ENCODE measurements at regions not wholly inside any gene's neighbourhood (a gene's known extent, or its start where the extent isn't known, plus 50 kb on each side); places are given as distances from the start of the nearest gene placed in this dataset.

DNA sequence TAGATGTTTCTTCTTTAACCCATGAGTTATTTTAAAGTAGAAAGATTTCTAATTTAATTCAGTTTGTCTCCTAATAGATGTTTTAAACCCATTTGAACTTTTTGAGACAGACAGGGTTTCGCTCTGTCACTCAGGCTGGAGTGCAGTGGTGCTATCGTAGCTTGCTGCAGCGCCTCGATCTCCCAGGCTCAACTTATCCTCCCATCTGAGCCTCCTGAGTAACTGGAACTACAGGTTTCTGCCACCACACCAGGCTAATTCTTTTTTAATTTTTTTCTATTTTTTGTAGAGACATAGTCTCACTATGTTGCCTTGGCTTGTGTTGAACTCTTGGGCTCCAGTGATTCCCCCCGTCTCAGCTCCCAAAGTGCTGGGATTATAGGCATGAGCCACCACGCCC, 53.0 kb upstream of the RAB18 start:
- no peak for DNase-seq (ENCODE audit: low spot score)

DNA sequence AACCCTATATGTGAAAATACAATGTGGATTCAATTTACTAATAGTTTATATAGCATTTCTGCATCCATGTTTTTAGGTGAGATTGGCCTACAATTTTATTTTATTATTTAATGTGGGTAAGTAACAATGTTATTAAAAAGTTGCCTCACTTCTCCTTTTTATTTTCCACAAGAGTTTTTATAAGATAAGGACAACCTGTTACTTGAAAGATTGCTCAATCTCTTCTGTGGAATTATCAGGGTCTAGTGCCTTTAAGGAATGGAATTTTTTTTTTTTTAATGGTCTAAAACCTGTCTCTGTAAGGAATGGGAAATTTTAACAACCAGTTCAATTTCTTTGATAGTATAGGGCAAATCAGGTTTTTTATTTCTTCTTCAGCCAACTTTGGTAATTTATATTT, 53.9 kb upstream of the RAB18 start:
- DNase-seq (ENCODE audit: low spot score), result no peak

DNA sequence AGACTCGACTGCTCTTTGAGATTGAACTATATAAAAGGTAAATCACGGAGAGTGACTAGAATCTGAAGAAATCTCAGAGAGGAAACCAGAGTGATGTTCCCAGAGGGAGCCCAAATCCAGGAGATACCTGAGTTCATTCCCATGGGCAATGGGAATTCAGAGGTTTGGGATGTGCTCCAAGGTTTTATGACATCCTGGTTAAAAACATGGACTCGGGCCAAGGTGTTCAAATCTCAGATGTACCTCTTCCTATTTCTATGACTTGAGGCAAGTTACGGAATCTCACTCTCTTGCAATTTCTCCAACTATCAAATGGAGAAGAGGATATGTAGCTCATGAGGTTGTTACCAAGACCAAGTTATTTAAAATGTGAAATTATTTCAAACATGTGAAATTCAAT, 54.5 kb upstream of the RAB18 start:
- DNase-seq (ENCODE audit: low spot score), result no peak

DNA sequence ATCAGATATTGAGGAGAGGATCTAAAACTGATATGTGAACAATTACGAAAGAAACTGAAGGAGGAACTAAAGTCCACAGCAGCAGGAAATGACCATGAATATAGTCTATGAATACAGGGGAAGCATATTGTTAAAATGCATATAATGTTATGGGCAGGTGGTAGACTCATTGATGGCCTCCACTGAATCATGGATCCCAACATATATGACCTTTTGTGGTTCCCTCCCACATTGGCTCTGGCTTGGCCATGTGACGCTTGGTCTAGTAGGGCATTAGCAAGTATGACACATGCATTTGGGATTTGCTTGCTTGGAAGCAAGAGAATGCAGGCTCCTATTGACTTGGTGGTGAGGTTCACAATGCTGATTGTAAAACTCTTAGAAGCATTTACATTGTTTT, 55.2 kb upstream of the RAB18 start:
- DNase-seq (ENCODE audit: low spot score), result no peak

DNA sequence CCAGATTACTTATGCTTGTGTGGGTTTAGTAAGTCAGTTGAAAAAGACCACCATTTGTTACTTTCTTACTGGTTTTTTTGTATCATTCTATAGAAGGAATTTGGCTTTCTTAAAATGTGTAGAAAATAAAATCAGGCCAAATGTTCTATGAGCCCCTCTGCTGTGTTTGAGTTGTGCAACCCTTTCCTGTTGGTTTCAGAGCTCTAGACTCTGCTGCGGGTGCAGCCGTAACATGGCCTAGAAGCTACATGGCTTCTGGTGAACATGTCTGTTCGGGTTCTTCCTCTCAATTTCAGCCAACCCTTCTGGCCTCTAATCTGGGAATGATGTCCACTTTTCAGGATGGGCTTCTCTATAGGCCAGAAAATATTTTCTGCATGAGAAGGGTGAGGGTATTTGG, 56.6 kb upstream of the RAB18 start:
- DNase-seq (ENCODE audit: low spot score), result no peak

DNA sequence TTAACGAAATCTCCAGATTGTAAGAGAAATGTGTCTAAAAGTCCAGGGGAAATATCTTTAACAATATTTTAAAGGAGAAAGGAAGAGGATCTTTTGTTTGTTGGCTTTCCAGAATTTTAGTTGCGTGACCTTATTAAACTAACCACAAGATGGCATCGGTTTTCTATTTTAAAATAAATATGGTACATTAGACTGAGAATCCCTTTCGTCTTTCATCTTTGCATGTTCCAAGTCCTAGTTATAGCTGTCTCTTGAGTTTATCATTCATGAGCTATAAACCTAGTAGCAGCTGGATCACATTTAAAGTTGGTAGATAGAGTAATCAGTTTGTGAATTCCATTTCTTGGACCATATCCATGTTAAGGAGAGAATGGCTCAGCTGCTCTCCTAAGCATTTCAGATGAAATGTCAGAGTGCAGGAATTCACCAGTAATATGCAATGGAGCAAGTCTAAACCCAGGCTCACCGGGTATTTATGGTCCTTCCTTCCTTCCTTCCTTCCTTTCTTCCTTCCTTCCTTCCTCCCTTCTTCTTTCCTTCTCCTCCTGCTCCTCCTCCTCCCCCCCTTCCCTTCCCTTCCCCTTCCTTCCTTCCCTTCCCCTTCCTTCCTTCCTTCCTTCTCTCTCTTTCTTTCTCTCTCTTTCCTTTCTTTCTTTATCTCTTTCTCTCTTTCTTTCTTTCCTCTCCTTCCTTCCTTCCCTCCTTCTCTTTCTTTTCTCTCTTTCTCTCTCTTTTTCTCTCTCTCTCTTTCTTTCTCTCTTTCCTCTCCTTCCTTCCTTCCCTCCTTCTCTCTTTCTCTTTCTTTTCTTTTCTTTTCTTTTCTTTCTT, 57.8 kb upstream of the RAB18 start:
- peak; percentile 26 for DNase-seq (ENCODE audit: low spot score)

DNA sequence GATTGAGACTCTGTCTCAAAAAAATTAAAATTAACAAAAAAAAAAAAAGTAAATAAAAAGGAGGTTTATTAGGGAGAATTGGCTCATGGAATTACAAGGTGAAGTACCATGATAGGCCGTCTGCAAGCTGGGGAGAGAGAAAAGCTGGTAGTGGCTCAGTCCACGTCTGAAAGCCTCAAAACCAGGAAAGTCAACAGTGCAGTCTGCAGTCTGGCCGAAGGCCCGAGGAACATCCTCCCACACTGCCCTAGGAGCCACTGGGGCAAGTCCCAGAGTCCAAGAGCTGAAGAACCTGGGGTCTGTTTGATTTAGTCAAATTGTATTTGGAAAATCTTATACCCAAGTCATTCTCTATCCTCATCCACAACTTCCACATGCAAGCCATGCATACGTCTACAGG, 59.0 kb upstream of the RAB18 start:
- DNase-seq (ENCODE audit: low spot score), result no peak

DNA sequence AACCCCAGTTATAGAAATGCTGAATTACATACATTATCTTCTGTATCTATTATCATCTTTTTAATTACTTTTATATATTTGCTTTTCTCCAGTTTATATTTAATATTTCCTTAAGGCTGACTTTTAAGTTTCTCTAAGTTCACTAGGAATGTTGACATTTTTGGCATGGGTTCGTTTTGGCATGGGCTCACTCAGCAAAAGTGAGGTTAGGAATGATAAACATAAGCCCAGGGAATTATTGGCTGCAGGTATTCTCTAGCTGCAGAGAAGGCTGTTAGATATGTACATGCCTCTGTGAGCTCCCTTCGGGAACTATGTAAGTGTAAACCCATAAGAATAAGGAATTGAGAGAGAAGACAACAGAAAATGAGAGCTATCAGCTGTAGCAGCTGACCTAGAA, 63.6 kb upstream of the RAB18 start:
- DNase-seq (ENCODE audit: low spot score), result no peak

DNA sequence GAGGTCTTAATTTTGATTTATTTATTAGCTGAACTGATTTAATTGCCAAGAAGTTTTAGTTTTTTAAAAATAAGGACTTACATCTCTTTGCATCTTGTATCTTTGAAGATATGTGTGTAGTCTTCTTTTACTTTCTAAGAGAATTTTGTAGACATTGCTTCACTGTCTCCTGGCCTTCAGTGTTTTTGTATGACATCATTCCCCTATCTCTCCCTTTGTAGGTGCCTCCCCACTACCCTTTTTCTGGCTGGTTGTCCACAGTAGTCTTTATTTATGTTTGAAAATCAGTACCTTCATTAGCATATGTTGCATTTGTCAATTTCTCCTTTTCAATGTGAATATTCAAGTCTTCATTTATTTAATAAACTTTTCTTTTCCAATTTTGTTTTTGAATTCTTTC, 64.1 kb upstream of the RAB18 start:
- no peak for DNase-seq (ENCODE audit: low spot score)

DNA sequence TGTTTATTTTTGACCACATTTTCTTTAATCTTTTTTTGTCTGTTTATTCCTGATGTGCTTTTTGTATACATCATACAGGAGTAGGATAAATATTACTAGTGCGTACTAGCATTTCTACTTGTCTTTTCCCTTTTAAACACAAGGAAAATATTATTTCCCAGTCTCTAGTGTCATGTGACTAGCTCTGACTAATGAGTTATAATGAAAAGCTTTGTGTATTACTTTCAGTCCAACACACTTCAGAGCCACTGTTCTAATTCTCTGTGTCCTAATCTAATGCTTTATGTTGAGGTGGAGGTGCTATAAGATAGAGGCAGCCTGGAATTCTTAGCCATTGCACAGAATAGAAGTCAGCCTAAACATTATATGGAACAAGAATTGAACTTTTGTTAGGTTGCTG, 65.0 kb upstream of the RAB18 start:
- DNase-seq (ENCODE audit: low spot score), result no peak

DNA sequence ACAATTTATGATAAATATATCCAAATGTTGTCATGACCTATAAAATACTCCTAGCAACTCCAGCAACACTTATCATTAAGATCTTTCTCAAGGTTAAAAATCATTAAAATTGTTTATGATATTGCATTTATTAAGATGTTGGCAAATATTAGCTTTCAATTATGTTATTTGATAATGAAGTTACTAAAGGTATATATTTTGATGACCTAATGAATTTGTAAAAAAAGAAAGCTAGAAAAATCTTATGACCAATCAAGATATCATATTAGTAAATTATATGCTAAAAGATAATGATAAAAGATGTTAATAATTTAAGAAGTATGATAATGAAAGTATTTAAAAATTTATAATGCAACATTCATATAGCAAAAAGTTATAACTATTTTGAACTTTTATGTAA, 66.3 kb upstream of the RAB18 start:
- DNase-seq (ENCODE audit: low spot score), result no peak

DNA sequence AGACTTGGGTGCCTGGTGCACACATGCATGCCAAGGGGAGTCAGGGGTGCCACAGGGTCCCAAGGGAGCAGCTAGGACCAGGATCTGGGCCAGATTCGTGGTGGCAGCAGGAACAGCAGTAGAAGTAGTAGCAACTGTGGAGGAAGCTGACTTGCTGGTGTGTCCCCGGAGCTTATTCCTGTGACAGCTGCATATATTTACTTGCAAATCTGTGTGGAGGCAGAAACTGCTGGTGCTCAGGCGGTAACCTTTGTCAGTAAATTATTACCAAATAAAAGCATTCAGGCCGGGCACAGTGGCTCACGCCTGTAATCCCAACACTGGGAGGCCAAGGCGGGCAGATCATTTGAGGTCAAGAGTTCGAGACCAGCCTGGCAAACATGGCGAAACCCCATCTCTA, 67.4 kb upstream of the RAB18 start:
- DNase-seq (ENCODE audit: low spot score), result no peak

DNA sequence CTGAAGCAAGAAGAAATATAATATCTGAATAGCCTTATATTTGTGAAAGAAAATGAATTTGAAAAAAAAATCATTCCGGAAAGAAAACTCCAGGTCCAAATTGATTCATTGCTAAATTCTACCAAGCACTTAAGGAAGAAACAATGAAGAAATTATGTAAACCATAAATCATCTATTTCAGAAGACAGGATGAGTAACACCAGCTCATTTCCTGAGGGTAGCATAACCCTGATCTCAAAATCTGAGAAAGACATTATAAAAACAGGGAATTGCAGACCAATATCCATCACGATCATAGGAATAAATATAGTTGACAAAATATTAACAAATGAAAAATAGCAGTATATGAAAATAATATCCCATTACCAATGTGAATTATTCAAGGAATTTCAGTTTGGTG, 70.1 kb upstream of the RAB18 start:
- DNase-seq (ENCODE audit: low spot score), result no peak

DNA sequence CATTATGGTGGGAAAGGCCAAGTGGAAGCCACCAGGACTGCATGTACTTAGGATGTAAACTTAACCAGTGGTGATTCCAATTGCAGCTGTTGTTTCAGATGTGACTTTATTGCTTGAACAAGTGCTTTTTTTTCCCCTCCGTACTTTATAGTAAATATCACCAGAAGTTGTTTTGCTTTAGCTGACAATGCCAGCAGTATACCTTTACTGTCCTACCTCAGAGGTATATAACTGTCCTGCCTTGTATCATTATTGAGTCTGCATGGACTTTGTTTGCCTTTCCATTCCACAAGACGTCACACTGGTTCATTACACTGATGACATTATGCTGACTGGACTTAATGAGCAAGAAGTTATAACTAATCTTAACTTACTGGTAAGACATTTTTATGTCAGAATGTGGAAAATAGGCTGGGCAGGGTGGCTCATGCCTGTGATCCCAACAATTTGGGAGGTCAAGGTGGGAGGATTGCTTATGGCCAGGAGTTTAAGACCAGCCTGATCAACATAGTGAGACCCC, 77.1 kb upstream of the RAB18 start:
- DNase-seq (ENCODE audit: low spot score), result no peak

DNA sequence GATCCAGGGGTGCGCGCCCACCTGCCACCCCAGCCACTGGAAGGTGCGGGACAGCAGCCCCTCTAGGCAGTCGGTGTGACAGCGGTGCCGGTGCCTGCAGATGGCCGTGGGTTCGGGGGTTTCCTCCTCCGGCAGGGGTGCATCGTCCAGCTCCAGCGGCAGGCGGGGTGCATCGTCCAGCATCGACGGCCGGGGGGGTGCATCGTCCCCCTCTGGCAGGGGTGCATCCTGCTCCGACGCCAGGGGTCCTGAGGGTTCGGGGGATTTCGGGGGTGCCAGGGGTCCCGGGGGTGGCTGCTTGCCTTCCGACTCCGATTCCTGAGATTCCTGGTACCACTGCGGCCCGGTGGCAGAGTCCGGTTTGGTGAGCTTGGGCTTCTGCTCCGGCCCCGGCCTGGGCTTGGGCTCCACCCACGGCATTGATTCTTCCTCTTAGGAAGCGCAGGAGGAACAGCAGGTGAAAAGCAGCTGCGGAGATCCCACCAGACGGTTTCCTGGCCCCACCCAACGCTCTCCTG, 90.2 kb upstream of the RAB18 start:
- DNase-seq (ENCODE audit: low spot score), result no peak

DNA sequence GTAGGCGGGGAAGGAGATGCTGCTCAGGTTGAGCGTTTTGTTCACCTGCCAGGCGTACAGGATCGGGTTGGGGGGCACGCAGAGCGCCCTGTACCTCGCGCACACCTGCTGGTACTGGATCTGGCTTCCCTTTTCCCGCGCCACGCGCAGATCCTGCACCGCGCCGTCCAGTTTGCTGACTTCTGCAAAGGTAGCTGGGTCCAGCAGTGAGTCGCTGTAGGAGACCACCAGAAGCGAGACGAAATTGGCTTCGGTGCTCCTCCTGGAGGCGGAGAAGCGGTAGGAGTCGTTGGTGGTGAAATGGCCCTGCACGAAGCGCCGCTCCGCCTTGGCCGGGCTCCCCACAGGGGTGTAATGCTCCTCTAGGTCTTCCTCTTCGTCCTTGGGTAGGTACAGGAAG, 90.7 kb upstream of the RAB18 start:
- no peak for DNase-seq (ENCODE audit: low spot score)

DNA sequence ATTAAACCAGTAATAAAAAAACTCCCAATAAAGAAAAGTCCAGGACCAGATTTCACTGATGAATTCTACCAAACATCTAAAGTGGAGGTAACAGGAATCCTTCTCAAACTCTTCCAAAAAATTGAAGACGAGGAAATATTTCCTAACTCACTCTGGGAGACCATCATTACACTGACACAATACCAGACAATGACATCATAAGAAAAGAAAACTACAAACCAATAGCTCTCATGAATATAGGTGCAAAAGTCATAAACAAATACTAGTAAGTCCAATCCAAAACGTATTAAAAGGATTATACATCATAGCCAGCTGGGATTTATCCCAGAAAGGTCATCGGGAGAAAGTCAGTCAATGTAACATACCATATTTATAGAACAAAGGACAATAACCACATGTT, 94.0 kb upstream of the RAB18 start:
- no peak for DNase-seq (ENCODE audit: low spot score)

DNA sequence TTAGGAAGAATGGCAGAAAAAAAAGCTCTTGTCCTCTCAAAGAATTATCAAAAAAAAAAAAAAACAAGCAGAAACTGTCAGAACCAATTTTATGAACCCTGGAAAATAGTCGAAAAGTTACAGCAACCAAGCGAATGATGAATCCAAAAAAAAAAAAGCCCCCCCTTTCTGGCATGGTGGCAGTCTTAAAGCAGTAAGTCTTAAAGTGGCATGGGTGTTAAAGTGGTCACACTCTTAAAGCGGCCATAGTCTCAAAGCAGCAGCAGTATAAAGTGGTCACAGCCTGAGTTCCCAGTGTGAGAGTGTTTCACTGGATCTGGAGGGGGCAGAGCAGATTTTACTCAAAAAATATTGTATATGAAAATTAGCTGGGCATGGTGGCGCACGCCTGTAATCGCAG, 96.8 kb upstream of the RAB18 start:
- no peak for DNase-seq (ENCODE audit: low spot score)

DNA sequence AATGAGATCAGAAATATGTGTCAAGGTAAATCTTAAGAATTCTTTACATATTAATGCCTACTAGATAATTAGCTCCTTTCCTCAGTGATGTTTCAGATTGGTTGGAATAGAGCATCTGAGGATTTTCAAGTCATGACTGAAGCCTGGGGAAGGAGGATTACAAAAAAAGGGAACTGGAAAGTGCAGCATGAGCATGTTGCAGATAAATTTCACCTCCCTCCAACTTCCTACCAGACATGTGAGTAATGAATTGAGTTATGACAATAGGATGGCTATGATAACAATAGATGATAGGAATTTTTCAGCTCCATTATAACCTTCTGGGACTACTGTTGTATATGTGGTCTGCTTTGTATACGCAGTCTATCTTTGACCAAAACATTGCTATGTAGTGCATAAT, 104.2 kb upstream of the RAB18 start:
- DNase-seq (ENCODE audit: low spot score), result no peak

DNA sequence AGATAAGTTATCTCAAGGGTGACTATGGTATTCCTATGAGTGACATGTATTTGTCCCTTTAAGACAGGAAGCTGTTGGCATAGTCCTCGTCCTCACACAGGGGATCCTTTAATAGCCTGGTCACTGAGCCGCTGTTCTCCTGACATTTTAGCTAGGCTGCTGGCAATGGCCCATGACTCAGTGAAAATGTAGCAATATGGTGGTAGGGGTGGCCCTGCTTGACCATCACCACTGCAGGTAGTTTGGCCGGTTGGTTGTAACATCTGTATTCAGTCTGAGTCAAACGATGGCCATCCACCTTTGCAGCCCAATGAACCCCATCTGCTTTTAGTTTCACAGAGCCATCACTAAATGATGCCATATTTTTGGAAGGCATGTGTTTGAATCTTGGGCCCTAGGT, 110.1 kb upstream of the RAB18 start:
- DNase-seq (ENCODE audit: low spot score), result no peak

DNA sequence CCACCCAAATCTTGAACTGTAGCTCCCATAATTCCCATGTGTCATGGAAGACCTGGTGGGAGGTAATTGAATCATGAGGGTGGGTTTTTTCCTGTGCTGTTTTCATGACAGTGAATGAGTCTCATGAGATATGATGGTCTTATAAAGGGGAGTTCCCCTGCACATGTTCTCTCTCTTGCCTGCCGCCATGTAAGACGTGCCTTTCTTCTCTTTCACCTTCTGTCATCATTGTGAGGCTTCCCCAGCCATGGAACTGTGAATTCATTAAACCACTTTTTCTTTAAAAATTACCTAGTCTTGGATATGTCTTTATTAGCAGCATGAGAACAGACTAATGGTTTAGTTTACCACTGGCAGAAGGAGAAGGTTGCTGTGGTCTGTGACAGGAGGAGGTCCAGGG, 111.5 kb upstream of the RAB18 start:
- DNase-seq (ENCODE audit: low spot score), result no peak

DNA sequence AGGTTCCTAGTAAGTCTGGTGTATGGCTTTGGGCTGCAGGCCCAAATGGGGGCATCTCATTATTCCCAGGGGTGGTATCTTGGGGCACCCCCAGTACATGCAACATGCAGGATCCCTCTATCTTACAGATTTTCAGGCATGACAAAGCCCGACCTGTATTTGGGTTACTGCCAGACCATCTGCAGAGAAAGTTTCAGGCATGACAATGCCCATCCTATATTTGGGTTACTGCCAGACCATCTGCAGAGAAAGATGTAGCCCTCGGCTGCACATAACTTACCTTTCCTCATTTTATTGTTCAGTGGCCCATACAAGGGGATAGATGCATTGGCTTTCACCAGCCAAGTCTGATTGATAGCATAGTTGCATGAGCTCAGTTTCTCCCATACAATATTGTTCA, 112.2 kb upstream of the RAB18 start:
- no peak for DNase-seq (ENCODE audit: low spot score)

DNA sequence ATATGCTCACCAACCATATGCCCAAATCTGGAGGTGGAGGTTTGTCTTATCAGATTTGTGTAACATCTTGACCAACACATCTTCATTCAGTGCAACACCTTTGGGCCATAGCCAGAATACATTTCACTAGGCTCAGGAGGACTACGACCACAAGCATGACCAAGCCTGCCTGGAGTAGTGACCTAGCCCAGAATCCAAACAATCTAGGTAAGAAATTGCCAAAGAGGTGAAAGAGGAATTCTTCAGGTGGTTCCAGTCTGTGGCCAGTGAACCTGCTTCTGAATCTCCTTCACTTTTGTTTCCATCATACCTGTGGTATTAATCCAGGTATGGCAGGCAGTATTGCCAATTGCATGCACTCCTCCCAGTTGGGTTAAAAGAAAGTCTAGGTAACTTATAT, 112.8 kb upstream of the RAB18 start:
- DNase-seq (ENCODE audit: low spot score), result no peak

DNA sequence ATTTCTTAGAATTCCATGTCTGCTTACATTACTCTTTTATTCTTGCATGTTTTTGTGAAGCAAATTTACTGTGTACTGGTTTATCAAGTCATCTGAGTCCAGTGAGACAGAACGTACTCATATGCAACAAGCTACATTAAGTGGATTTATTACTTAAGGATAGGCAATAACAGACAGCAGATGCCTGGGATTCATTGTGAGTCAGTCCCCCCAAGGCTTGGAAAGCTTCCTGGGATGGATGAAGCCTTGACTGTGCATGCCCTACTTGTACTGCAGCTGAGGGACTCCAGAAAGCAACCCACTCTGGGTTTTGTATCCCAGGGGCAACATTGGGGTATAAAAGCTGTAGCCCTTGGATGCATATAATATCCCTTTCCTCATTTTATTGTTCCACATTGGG, 113.4 kb upstream of the RAB18 start:
- DNase-seq (ENCODE audit: low spot score), result no peak

All from D341Med (cell line).